K562 (cell line): ENCODE measurements at regions not wholly inside any gene's neighbourhood (a gene's known extent, or its start where the extent isn't known, plus 50 kb on each side); places are given as distances from the start of the nearest gene placed in this dataset.

ENCODE experiments used
- ATAC-seq: fragments of 200-7000 bp; cut with Tn5 transposase; 3 replicates; pipeline ENCODE4 v1.9.1; 2020; ENCODE audit warnings: moderate library complexity
- BruUV-seq: library from RNA; stranded (reverse); fragments of 400-500 nt; replicated peaks from 2 replicates; lab custom pipeline; 2021; lab: Mats Ljungman, UMichigan
- CTCF ChIA-PET: fragments of 300-600 bp; formaldehyde crosslinking; extraction: SDS; loops from one replicate; lab custom pipeline; 2021; ENCODE audit warnings: low intra/inter-chr PET ratio; lab: Yijun Ruan, JAX
- POLR2A ChIA-PET: fragments of 300-600, 350-650 bp; sonication (Branson Sonifier 250); formaldehyde crosslinking; extraction: SDS; loops from one replicate; lab custom pipeline; 2021; ENCODE audit warnings: antibody characterized with exemption, inconsistent platforms; lab: Yijun Ruan, JAX
- DNase-seq, 4 experiments: peaks; one replicate each; pipeline versions ENCODE4 v3.0.0 to v3.0.0-alpha.2; 2011 to 2018; ENCODE audit warnings: low spot score in 3 of 4, mixed read lengths in 3 of 4; ENCODE audit errors: extremely low read depth in 1 of 4
- FAIRE-seq: peaks from 2 replicates; lab custom pipeline; 2011; peaks lifted over from hg19 to GRCh38; lab: Jason Lieb, UNC
- H2AFZ ChIP-seq: 2 replicates; pipeline ENCODE4 v1.6.0; 2011; ENCODE audit warnings: low read depth, low read length, control low read depth, inconsistent platforms
- H3K27ac ChIP-seq: fragments of 200-600 bp; 3 replicates; pipeline ENCODE4 v1.8.0; 2011; ENCODE audit warnings: low read depth, mild to moderate bottlenecking, control low read depth, inconsistent platforms, low read length, moderate library complexity, mixed read lengths; ENCODE audit errors: extremely low read depth
- H3K27me3 ChIP-seq, 2 experiments: fragments of 300-600 bp in 1 of 2; 2 replicates in 1 of 2; 3 replicates in 1 of 2; pipeline versions ENCODE4 v1.6.0 to v1.8.0; 2011; ENCODE audit warnings: inconsistent platforms in 2 of 2, low read length in 2 of 2, mild to moderate bottlenecking in 1 of 2, mixed read lengths in 1 of 2, moderate library complexity in 1 of 2; ENCODE audit not compliant: control insufficient read depth in 2 of 2, insufficient read depth in 2 of 2
- H3K36me3 ChIP-seq: fragments of 300-600 bp; 3 replicates; pipeline ENCODE4 v1.8.0; 2011; ENCODE audit warnings: mild to moderate bottlenecking, low read length, inconsistent platforms; ENCODE audit not compliant: control insufficient read depth, insufficient read depth
- H3K4me1 ChIP-seq, 2 experiments: fragments of 200-600 bp in 1 of 2; replicated peaks in 1 of 2; 2 replicates in 1 of 2; 3 replicates in 1 of 2; pipeline versions ENCODE4 v1.5.1 to v1.8.0; 2011; ENCODE audit warnings: inconsistent platforms in 2 of 2, low read length in 2 of 2, mild to moderate bottlenecking in 1 of 2, mixed read lengths in 1 of 2, moderate library complexity in 1 of 2; ENCODE audit not compliant: control insufficient read depth in 2 of 2, insufficient read depth in 2 of 2
- H3K4me2 ChIP-seq: 2 replicates; pipeline ENCODE4 v1.6.1; 2011; ENCODE audit warnings: low read length, control low read depth, inconsistent platforms, mixed read lengths; ENCODE audit not compliant: insufficient read depth
- H3K4me3 ChIP-seq: fragments of 200-600 bp; sonication (generic), shearing (Covaris generic); 2 replicates; pipeline ENCODE4 v1.5.1; 2016; ENCODE audit warnings: control low read depth, inconsistent platforms
- H3K79me2 ChIP-seq: fragments of 200-600 bp; 3 replicates; pipeline ENCODE4 v1.8.0; 2011; ENCODE audit warnings: low read length, inconsistent platforms; ENCODE audit not compliant: control insufficient read depth, insufficient read depth
- H3K9ac ChIP-seq, 2 experiments: 2 replicates each; pipeline versions ENCODE4 v1.6.0 to v1.6.1; 2011; ENCODE audit warnings: low read depth in 2 of 2, low read length in 2 of 2, control low read depth in 1 of 2, inconsistent platforms in 1 of 2, mild to moderate bottlenecking in 1 of 2, mixed read lengths in 1 of 2; ENCODE audit not compliant: insufficient read depth in 1 of 2
- H3K9me1 ChIP-seq: one replicate; pipeline ENCODE4 v1.6.0; 2011; ENCODE audit warnings: inconsistent platforms, mild to moderate bottlenecking, low read length, moderate library complexity; ENCODE audit not compliant: control insufficient read depth, insufficient read depth
- H3K9me3 ChIP-seq: replicated peaks from 2 replicates; pipeline ENCODE4 v1.5.1; 2011; ENCODE audit warnings: low read depth, low read length, inconsistent platforms; ENCODE audit not compliant: control insufficient read depth, insufficient read depth
- H4K20me1 ChIP-seq: replicated peaks from 2 replicates; pipeline ENCODE4 v1.6.1; 2011; ENCODE audit warnings: low read length, inconsistent platforms, mixed read lengths; ENCODE audit not compliant: control insufficient read depth, insufficient read depth
- NCOA2 ChIP-seq, 2 experiments: fragments of 450-650 bp; IDR thresholded peaks; 2 replicates each; pipeline ENCODE4 v1.6.1; 2018; ENCODE audit warnings: mild to moderate bottlenecking in 2 of 2, moderate library complexity in 1 of 2; ENCODE audit not compliant: partially characterized antibody in 2 of 2
- PTBP1 ChIP-seq: fragments of 200-400 bp; formaldehyde crosslinking; IDR thresholded peaks from 2 replicates; pipeline ENCODE4 v1.6.1; 2017; ENCODE audit warnings: low read depth, low read length
- RAD51 ChIP-seq: fragments of 450-650 bp; IDR thresholded peaks from 2 replicates; pipeline ENCODE4 v1.7.1; 2016; ENCODE audit warnings: low read depth, mild to moderate bottlenecking, borderline replicate concordance
- ZBTB40 ChIP-seq, 2 experiments: fragments of 450-650 bp in 1 of 2; sonication (generic) in 1 of 2; formaldehyde crosslinking in 1 of 2; IDR thresholded peaks; 2 replicates each; pipeline versions ENCODE4 v1.7.1 to v1.9.0; 2016 to 2022; ENCODE audit warnings: inconsistent platforms in 1 of 2, mild to moderate bottlenecking in 1 of 2, missing genetic modification reagents in 1 of 2
- ZNF12 ChIP-seq: sonication (generic); formaldehyde crosslinking; IDR thresholded peaks from 2 replicates; pipeline ENCODE4 v1.4.0; 2020; ENCODE audit warnings: mild to moderate bottlenecking, missing genetic modification reagents
- ZNF592 ChIP-seq: fragments of 450-650 bp; IDR thresholded peaks from 2 replicates; pipeline ENCODE4 v1.6.1; 2017; ENCODE audit warnings: antibody characterized with exemption, mild to moderate bottlenecking
- WGBS: fragments of 100-300 bp; shearing (Covaris generic); methylation state at CpG from one replicate; pipeline ENCODE4 v1.1.6; 2016; ENCODE audit warnings: low coverage, mixed read lengths; ENCODE audit not compliant: insufficient coverage; ENCODE audit errors: missing lambda C conversion rate; 5-methylcytosine and 5-hydroxymethylcytosine counted together
- in situ Hi-C: fragments of 300-500 bp; cut with MboI; formaldehyde crosslinking; loops from 4 replicates; pipeline ENCODE4 v1.15.0; 2018; ENCODE audit warnings: inconsistent platforms, mixed read lengths
- intact Hi-C: fragments of 100-400 bp; cut with micrococcal nuclease; formaldehyde crosslinking; loops from 2 replicates; pipeline ENCODE4 v1.14.2; 2022

- no peak overlapping the region for H2AFZ ChIP-seq
- H3K4me1 ChIP-seq: no peaks in the 10 kb centered on the region
- no peak overlapping the region for H3K27ac ChIP-seq
- no peak overlapping the region for H3K4me3 ChIP-seq
- no peak overlapping the region for H3K9ac ChIP-seq
- no peak overlapping the region for H3K4me2 ChIP-seq
- BruUV-seq: no TSS peak
- H4K20me1 ChIP-seq: no peaks in the 10 kb centered on the region
- no peaks in the 10 kb centered on the region for H3K27me3 ChIP-seq
- in situ Hi-C loops (no loop called here), intact Hi-C loops (no loop called here)
- H3K9me1 ChIP-seq: no peaks in the 10 kb centered on the region
- ChIA-PET POLR2A (interaction anchor here (0.5 kb wide), 1 partner anchor 108 kb away, joined by 3 read pairs; no protein-coding TSS in a partner anchor), CTCF (no interaction called here)
- no peaks in the 10 kb centered on the region; the same call in none of the 2 replicates for H3K9me3 ChIP-seq
- 0% methylated on average over 2 of the region's 2 CpGs for WGBS
- FAIRE-seq (no peak), ATAC-seq (no peak), DNase-seq (no peak)
- H3K36me3 ChIP-seq: no peaks in the 10 kb centered on the region
- H3K79me2 ChIP-seq: no peaks in the 10 kb centered on the region
- TF ChIP-seq ZNF592 (no peak), ZBTB40 (IDR thresholded peaks at IDR 0.05) (no peak), ZBTB40 (CRISPR knock-in tag; IDR thresholded peaks at IDR 0.05) (no peak), RAD51 (no peak), PTBP1 (no peak), ZNF12 (CRISPR knock-in tag) (no peak), NCOA2 (IDR thresholded peaks at IDR 0.05; ENCODE audit: partially characterized antibody in 2 of 2) (no peak)
Measured at GRCh38 chr4:27844376-27844775, 983.7 kb downstream of the STIM2 start.
